ENCODE measurements at regions not wholly inside any gene's neighbourhood (a gene's known extent, or its start where the extent isn't known, plus 50 kb on each side); places are given as distances from the start of the nearest gene placed in this dataset.

- H2BK20ac ChIP-seq (ENCODE audit: low read depth, low read length, poor library complexity, severe bottlenecking): no peak overlapping the region
- no peak overlapping the region for H2BK12ac ChIP-seq (ENCODE audit: insufficient read length, low read depth, low read length)
- H3K56ac ChIP-seq (ENCODE audit: insufficient read length, low read depth, low read length): no peak overlapping the region
- H3K14ac ChIP-seq (ENCODE audit: insufficient read depth, low read length): no peak overlapping the region
- H3K4me2 ChIP-seq (ENCODE audit: insufficient read depth, insufficient read length, low read length): no peak overlapping the region
- no peak overlapping the region for H4K8ac ChIP-seq (replicated peaks; ENCODE audit: insufficient read length, low read depth, low read length)
- H2BK120ac ChIP-seq (ENCODE audit: low read depth, low read length, poor library complexity, severe bottlenecking): no peak overlapping the region
- H3K79me2 ChIP-seq (ENCODE audit: insufficient read depth, low read length): no peaks in the 10 kb centered on the region
- H3K4ac ChIP-seq (ENCODE audit: low read depth, low read length): no peak overlapping the region
- no peak overlapping the region for H3K9ac ChIP-seq (ENCODE audit: extremely low read depth, insufficient read length, low read length)
- H4K91ac ChIP-seq (ENCODE audit: insufficient read length, low read depth, low read length): no peak overlapping the region
- H3K4me1 Mint-ChIP-seq: no peaks in the 10 kb centered on the region
- no peak overlapping the region for H2AK5ac ChIP-seq (ENCODE audit: insufficient read length, low read length)
- no peak overlapping the region for H4K5ac ChIP-seq (ENCODE audit: insufficient read length, low read depth, low read length)
- H3K23me2 ChIP-seq (ENCODE audit: insufficient read length, low read depth, low read length, poor library complexity, severe bottlenecking): no peaks in the 10 kb centered on the region
- TF ChIP-seq CTCF (conservative IDR thresholded peaks at IDR 0.05): no peak
- H2BK15ac ChIP-seq (ENCODE audit: low read depth, low read length): no peak overlapping the region
- no peaks in the 10 kb centered on the region for H3K27me3 Mint-ChIP-seq (ENCODE audit: low read depth)
- H3K27ac Mint-ChIP-seq: no peak overlapping the region
- no peak overlapping the region for H2BK5ac ChIP-seq (ENCODE audit: insufficient read length, low read length)
- H3K4me1 ChIP-seq (ENCODE audit: insufficient read depth, low read length): no peaks in the 10 kb centered on the region
- no peaks in the 10 kb centered on the region for H3K9me3 ChIP-seq (ENCODE audit: control insufficient read depth, low read depth, low read length)
- no peaks in the 10 kb centered on the region for H3K79me1 ChIP-seq (ENCODE audit: insufficient read depth, low read depth, low read length, poor library complexity, severe bottlenecking)
- H4K20me1 ChIP-seq (ENCODE audit: control insufficient read depth, insufficient read depth, insufficient read length): no peaks in the 10 kb centered on the region
- no peaks in the 10 kb centered on the region for H3K27me3 ChIP-seq (ENCODE audit: insufficient read depth, low read length)
- no peak overlapping the region for H3K23ac ChIP-seq (ENCODE audit: insufficient read length, low read depth, low read length)
- peaks cover 15 to 17% of the 10 kb centered on the region in 2 experiments for H3K9me3 Mint-ChIP-seq
- H3K36me3 Mint-ChIP-seq (ENCODE audit: insufficient read depth in 1 of 3, low read depth in 3 of 3): peaks cover 0 to 10% (median 0%) of the 10 kb centered on the region in 3 experiments; a peak in 3 of 7 replicates
- no peak overlapping the region for H3K18ac ChIP-seq (ENCODE audit: insufficient read length, low read depth, low read length)
- WGBS (ENCODE audit: extremely low coverage, insufficient read length, low lambda C conversion rate): no CpG with 5 or more reads among the region's 2 CpGs
- no peak overlapping the region for H3K4me3 Mint-ChIP-seq
- no peak overlapping the region for H2AFZ ChIP-seq (ENCODE audit: low read length)
- no peak overlapping the region for H3T11ph ChIP-seq (ENCODE audit: low read length)
- no peak for DNase-seq
- H3K27ac ChIP-seq (ENCODE audit: insufficient read length, low read depth, low read length): no peak overlapping the region
Observed at GRCh38 chr5:56389261-56389660, 156.1 kb upstream of the ANKRD55 start.

All from H9 (cell line).